ENCODE measurements at regions not wholly inside any gene's neighbourhood (a gene's known extent, or its start where the extent isn't known, plus 50 kb on each side); places are given as distances from the start of the nearest gene placed in this dataset.

GRCh38 chr3:159144891-159145290 is 343.0 kb downstream of the MFSD1 start (continued):
- TF ChIP-seq PBX2 (CRISPR knock-in tag; IDR thresholded peaks at IDR 0.05; ENCODE audit: low read depth) (no peak), PBX2 (tag; conservative IDR thresholded peaks at IDR 0.05; ENCODE audit: low read depth) (no peak), NFYB (IDR thresholded peaks at IDR 0.05; ENCODE audit: extremely low read depth, insufficient read length) (no peak), CUX1 (CRISPR knock-in tag; IDR thresholded peaks at IDR 0.05) (no peak), BMI1 (IDR thresholded peaks at IDR 0.05; ENCODE audit: low read length) (no peak), HNRNPL (IDR thresholded peaks at IDR 0.05; ENCODE audit: low read depth, low read length) (no peak), MLLT1 (IDR thresholded peaks at IDR 0.05) (no peak), IRF1 (CRISPR knock-in tag; IDR thresholded peaks at IDR 0.05; ENCODE audit: borderline replicate concordance) (no peak), IRF9 (tag; IDR thresholded peaks at IDR 0.05) (no peak), RBM34 (IDR thresholded peaks at IDR 0.05; ENCODE audit: borderline replicate concordance, insufficient read depth, low read length) (no peak)
